SK-N-SH (cell line): ENCODE measurements at regions not wholly inside any gene's neighbourhood (a gene's known extent, or its start where the extent isn't known, plus 50 kb on each side); places are given as distances from the start of the nearest gene placed in this dataset.

Experiments
- CTCF ChIA-PET: fragments of 300-600, 350-600 bp; formaldehyde crosslinking; extraction: SDS; loops from one replicate; lab custom pipeline; 2021; lab: Yijun Ruan, JAX
- POLR2A ChIA-PET: fragments of 350-600 bp; sonication (Branson Sonifier 250); formaldehyde crosslinking; extraction: SDS; loops from one replicate; lab custom pipeline; 2020; ENCODE audit warnings: antibody characterized with exemption, inconsistent platforms; lab: Yijun Ruan, JAX
- DNase-seq: peaks from one replicate; pipeline ENCODE4 v3.0.0; 2012
- H2AFZ ChIP-seq: fragments of 200-600 bp; sonication (generic); 2 replicates; pipeline ENCODE4 v1.8.1; 2016; ENCODE audit warnings: antibody characterized with exemption, mild to moderate bottlenecking, low read depth
- H3F3A ChIP-seq: fragments of 200-600 bp; sonication (generic); replicated peaks from 2 replicates; pipeline ENCODE3; 2016; ENCODE audit warnings: antibody characterized with exemption, mild to moderate bottlenecking; ENCODE audit not compliant: insufficient read depth
- H3K27ac ChIP-seq, 2 experiments: fragments of 200-500 bp in 1 of 2; fragments of 200-600 bp in 1 of 2; sonication (Bioruptor generic) in 1 of 2; sonication (generic), shearing (Covaris generic) in 1 of 2; 2 replicates each; pipeline versions ENCODE4 v1.5.1 to v1.6.1; 2014 to 2016; ENCODE audit warnings: low read depth in 2 of 2, inconsistent platforms in 1 of 2, low read length in 1 of 2, mild to moderate bottlenecking in 1 of 2, mixed read lengths in 1 of 2
- H3K27me3 ChIP-seq: fragments of 200-600 bp; sonication (generic), shearing (Covaris generic); 2 replicates; pipeline ENCODE4 v1.6.1; 2016; ENCODE audit warnings: mixed run types; ENCODE audit not compliant: insufficient read depth
- H3K36me3 ChIP-seq, 2 experiments: fragments of 200-500 bp in 1 of 2; fragments of 200-600 bp in 1 of 2; sonication (Bioruptor generic) in 1 of 2; sonication (generic) in 1 of 2; replicated peaks in 1 of 2; 2 replicates each; pipeline versions ENCODE3 to v1.5.1; 2014 to 2016; ENCODE audit warnings: low read length in 1 of 2, mild to moderate bottlenecking in 1 of 2; ENCODE audit not compliant: insufficient read depth in 2 of 2, control insufficient read depth in 1 of 2
- H3K4me1 ChIP-seq, 2 experiments: fragments of 200-500 bp in 1 of 2; fragments of 200-600 bp in 1 of 2; sonication (Bioruptor generic) in 1 of 2; sonication (generic), shearing (Covaris generic) in 1 of 2; 2 replicates each; pipeline versions ENCODE4 v1.5.1 to v1.6.1; 2014 to 2016; ENCODE audit warnings: low read depth in 1 of 2, low read length in 1 of 2, mixed run types in 1 of 2; ENCODE audit not compliant: insufficient read depth in 2 of 2, control insufficient read depth in 1 of 2
- H3K4me2 ChIP-seq: fragments of 200-600 bp; sonication (generic), shearing (Covaris generic); 2 replicates; pipeline ENCODE4 v1.6.1; 2017; ENCODE audit warnings: mixed run types
- H3K4me3 ChIP-seq, 2 experiments: fragments of 200-500 bp in 1 of 2; fragments of 200-600 bp in 1 of 2; sonication (Bioruptor generic) in 1 of 2; sonication (generic), shearing (Covaris generic) in 1 of 2; 2 replicates each; pipeline versions ENCODE4 v1.5.1 to v1.8.1; 2014 to 2016; ENCODE audit warnings: low read depth in 2 of 2, inconsistent platforms in 1 of 2, low read length in 1 of 2, mild to moderate bottlenecking in 1 of 2, mixed read lengths in 1 of 2, moderate library complexity in 1 of 2
- H3K79me2 ChIP-seq: fragments of 200-600 bp; sonication (generic); 2 replicates; pipeline ENCODE4 v1.8.1; 2017; ENCODE audit warnings: mild to moderate bottlenecking; ENCODE audit not compliant: insufficient read depth
- H3K9ac ChIP-seq: fragments of 200-600 bp; sonication (generic); 2 replicates; pipeline ENCODE4 v1.6.1; 2017; ENCODE audit warnings: mixed run types
- H3K9me2 ChIP-seq: fragments of 200-600 bp; sonication (generic); 2 replicates; pipeline ENCODE4 v1.6.1; 2017; ENCODE audit warnings: mixed run types
- H3K9me3 ChIP-seq: fragments of 200-600 bp; sonication (generic); 2 replicates; pipeline ENCODE4 v1.6.1; 2017; ENCODE audit warnings: mixed run types, mild to moderate bottlenecking, moderate library complexity
- H4K20me1 ChIP-seq: fragments of 200-600 bp; sonication (generic); 2 replicates; pipeline ENCODE4 v1.6.1; 2017; ENCODE audit warnings: mild to moderate bottlenecking, mixed run types; ENCODE audit not compliant: insufficient read depth
- CHD2 ChIP-seq: fragments of 150-350 bp; IDR thresholded peaks from 2 replicates; pipeline ENCODE4 v1.6.1; 2018; ENCODE audit warnings: low read length; ENCODE audit not compliant: partially characterized antibody
- EZH2phosphoT487 ChIP-seq: fragments of 200-600 bp; sonication (generic); IDR thresholded peaks from 2 replicates; pipeline ENCODE4 v1.6.1; 2017; ENCODE audit warnings: low read depth, mixed run types, mild to moderate bottlenecking, antibody characterized with exemption, moderate library complexity, borderline replicate concordance
- FOXM1 ChIP-seq: IDR thresholded peaks from 2 replicates; pipeline ENCODE4 v1.4.0; 2012; ENCODE audit warnings: low read depth, mild to moderate bottlenecking
- IRF3 ChIP-seq: fragments of 150-350 bp; IDR thresholded peaks from 2 replicates; pipeline ENCODE4 v1.6.1; 2016; ENCODE audit warnings: mild to moderate bottlenecking, low read depth, low read length
- MXI1 ChIP-seq: IDR thresholded peaks from 2 replicates; pipeline ENCODE4 v1.6.1; 2012; ENCODE audit warnings: mild to moderate bottlenecking, low read depth, low read length, improper control_type of control experiment
- NRF1 ChIP-seq: IDR thresholded peaks from 2 replicates; pipeline ENCODE4 v1.6.1; 2012; ENCODE audit warnings: low read depth, mild to moderate bottlenecking, low read length
- PBX3 ChIP-seq: IDR thresholded peaks from 2 replicates; pipeline ENCODE4; 2012
- POLR2AphosphoS5 ChIP-seq: IDR thresholded peaks from 2 replicates; pipeline ENCODE4 v1.6.1; 2012; ENCODE audit warnings: low read depth, low read length
- SMC3 ChIP-seq: IDR thresholded peaks from 2 replicates; pipeline ENCODE4 v1.6.1; 2012; ENCODE audit warnings: low read depth, low read length, improper control_type of control experiment
- TAF1 ChIP-seq: IDR thresholded peaks from 2 replicates; pipeline ENCODE4 v1.6.1; 2012; ENCODE audit warnings: low read depth, mild to moderate bottlenecking, low read length, moderate library complexity, borderline replicate concordance
- TCF12 ChIP-seq: IDR thresholded peaks from 2 replicates; pipeline ENCODE4 v1.4.0; 2012
- TEAD4 ChIP-seq: IDR thresholded peaks from 2 replicates; pipeline ENCODE4 v1.4.0; 2012; ENCODE audit warnings: mild to moderate bottlenecking, borderline replicate concordance; ENCODE audit not compliant: insufficient read depth
- USF1 ChIP-seq: IDR thresholded peaks from 2 replicates; pipeline ENCODE4 v1.4.0; 2012; ENCODE audit warnings: low read depth, borderline replicate concordance
- YY1 ChIP-seq: IDR thresholded peaks from 2 replicates; pipeline ENCODE4 v1.4.0; 2012; ENCODE audit warnings: low read depth, mild to moderate bottlenecking
- ZBTB33 ChIP-seq: IDR thresholded peaks from 2 replicates; pipeline ENCODE4 v1.4.0; 2012; ENCODE audit warnings: low read depth, borderline replicate concordance
- WGBS: methylation state at CpG from one replicate; pipeline ENCODE4 v1.1.6; 2017; ENCODE audit warnings: low lambda C conversion rate; 5-methylcytosine and 5-hydroxymethylcytosine counted together
- TF ChIP-seq, protein P1 (sequence below): IDR thresholded peaks from 2 replicates; pipeline ENCODE4 v1.6.1; 2012; ENCODE audit warnings: mild to moderate bottlenecking, low read depth, low read length, moderate library complexity

DNA sequence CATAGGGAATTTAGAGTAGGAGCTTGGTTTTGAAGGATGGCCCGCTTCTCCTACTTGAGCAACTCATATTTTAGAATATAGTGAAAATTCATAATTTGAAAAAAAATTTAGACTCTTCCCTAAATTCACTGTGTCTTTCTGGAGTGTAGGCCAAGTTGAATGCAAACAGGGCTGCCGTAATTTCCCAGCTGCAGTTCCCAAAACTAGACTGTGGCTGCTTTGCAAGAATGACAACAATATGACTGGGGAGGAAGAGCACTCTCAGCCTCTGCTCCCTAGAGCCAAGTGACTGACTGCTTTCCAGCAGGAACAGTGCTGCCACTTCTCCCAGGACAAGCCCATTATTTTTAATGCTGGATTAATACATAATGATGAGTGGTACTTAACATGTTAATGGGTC lies 209.0 kb downstream of the RHOU start:
- Histone ChIP-seq H3K27me3 (no peaks in the 10 kb centered on the region), H3K9me2 (no peaks in the 10 kb centered on the region), H3K4me1 (no peaks in the 10 kb centered on the region), H2AFZ (no peak overlapping the region), H3K9me3 (no peaks in the 10 kb centered on the region), H3K4me3 (no peak overlapping the region)
- WGBS = 67% methylated on average over 2 of the region's 2 CpGs
- DNase-seq = no peak
- CTCF ChIA-PET = no interaction called here
- TF ChIP-seq MXI1 = no peak
- TF ChIP-seq ZBTB33 = no peak
- TF ChIP-seq SMC3 = no peak
- TF ChIP-seq POLR2AphosphoS5 = no peak
- no peak for TF ChIP-seq PBX3
- no peak for TF ChIP-seq YY1
- no peak for TF ChIP-seq NRF1
- no peak for TF ChIP-seq TCF12
- no peak for TF ChIP-seq USF1
- no peak for TF ChIP-seq TAF1
- TF ChIP-seq, all 33 proteins: peak for 0
- Histone ChIP-seq H3K4me2 (no peak overlapping the region), H3K79me2 (no peaks in the 10 kb centered on the region), H3K36me3 (no peaks in the 10 kb centered on the region), H3K9ac (no peak overlapping the region), H4K20me1 (no peaks in the 10 kb centered on the region), H3F3A (no peaks in the 10 kb centered on the region), H3K27ac (no peak overlapping the region)
- POLR2A ChIA-PET = no interaction called here

DNA sequence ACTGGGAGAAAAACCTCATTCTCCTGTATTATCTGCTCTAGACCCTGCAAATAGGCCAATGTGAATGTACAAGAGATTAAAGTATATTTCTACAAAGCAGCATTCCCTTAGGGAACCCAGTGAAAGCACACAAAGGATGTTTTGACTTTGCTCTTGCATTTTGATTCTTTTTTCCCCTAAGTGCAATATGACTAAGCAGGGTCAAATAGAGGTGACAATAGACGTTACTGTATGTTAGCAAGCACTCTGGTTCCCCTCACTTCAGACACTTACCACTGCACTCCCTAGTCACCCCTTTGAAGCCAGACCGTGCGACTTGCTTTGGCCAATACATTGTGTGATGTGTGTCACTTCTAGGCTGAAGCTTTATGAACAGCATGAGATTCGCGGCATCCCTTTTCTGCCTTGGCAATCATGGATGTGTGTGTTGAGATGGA lies 209.7 kb downstream of the RHOU start:
- DNase-seq = no peak
- H3K4me2 ChIP-seq = no peak overlapping the region
- no peak overlapping the region for H3K9ac ChIP-seq
- no peak overlapping the region for H2AFZ ChIP-seq
- H4K20me1 ChIP-seq = no peaks in the 10 kb centered on the region
- no peaks in the 10 kb centered on the region for H3K79me2 ChIP-seq
- H3K27ac ChIP-seq = no peak overlapping the region
- H3K9me2 ChIP-seq = no peaks in the 10 kb centered on the region
- 73% methylated on average over 5 of the region's 5 CpGs for WGBS
- no peaks in the 10 kb centered on the region for H3K27me3 ChIP-seq
- H3K4me1 ChIP-seq = no peaks in the 10 kb centered on the region
- POLR2A ChIA-PET = no interaction called here
- CTCF ChIA-PET = no interaction called here
- no peak overlapping the region for H3K4me3 ChIP-seq
- no peaks in the 10 kb centered on the region for H3K9me3 ChIP-seq
- no peaks in the 10 kb centered on the region for H3F3A ChIP-seq
- H3K36me3 ChIP-seq = no peaks in the 10 kb centered on the region
- TF ChIP-seq CHD2 = no peak
- TF ChIP-seq, protein P1, sequence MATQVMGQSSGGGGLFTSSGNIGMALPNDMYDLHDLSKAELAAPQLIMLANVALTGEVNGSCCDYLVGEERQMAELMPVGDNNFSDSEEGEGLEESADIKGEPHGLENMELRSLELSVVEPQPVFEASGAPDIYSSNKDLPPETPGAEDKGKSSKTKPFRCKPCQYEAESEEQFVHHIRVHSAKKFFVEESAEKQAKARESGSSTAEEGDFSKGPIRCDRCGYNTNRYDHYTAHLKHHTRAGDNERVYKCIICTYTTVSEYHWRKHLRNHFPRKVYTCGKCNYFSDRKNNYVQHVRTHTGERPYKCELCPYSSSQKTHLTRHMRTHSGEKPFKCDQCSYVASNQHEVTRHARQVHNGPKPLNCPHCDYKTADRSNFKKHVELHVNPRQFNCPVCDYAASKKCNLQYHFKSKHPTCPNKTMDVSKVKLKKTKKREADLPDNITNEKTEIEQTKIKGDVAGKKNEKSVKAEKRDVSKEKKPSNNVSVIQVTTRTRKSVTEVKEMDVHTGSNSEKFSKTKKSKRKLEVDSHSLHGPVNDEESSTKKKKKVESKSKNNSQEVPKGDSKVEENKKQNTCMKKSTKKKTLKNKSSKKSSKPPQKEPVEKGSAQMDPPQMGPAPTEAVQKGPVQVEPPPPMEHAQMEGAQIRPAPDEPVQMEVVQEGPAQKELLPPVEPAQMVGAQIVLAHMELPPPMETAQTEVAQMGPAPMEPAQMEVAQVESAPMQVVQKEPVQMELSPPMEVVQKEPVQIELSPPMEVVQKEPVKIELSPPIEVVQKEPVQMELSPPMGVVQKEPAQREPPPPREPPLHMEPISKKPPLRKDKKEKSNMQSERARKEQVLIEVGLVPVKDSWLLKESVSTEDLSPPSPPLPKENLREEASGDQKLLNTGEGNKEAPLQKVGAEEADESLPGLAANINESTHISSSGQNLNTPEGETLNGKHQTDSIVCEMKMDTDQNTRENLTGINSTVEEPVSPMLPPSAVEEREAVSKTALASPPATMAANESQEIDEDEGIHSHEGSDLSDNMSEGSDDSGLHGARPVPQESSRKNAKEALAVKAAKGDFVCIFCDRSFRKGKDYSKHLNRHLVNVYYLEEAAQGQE = no peak
- no peak for TF ChIP-seq NRF1
- no peak for TF ChIP-seq USF1
- TF ChIP-seq SMC3 = no peak
- TF ChIP-seq TEAD4 = no peak
- TF ChIP-seq EZH2phosphoT487 = no peak
- TF ChIP-seq FOXM1 = no peak
- no peak for TF ChIP-seq PBX3
- no peak for TF ChIP-seq IRF3
